H9 (cell line): ENCODE measurements at regions not wholly inside any gene's neighbourhood (a gene's known extent, or its start where the extent isn't known, plus 50 kb on each side); places are given as distances from the start of the nearest gene placed in this dataset.

Source experiments
- DNase-seq: peaks from one replicate; pipeline ENCODE4 v3.0.0-alpha.2; 2017
- H2AFZ ChIP-seq: one replicate; pipeline ENCODE4 v1.6.1; 2013; ENCODE audit warnings: mild to moderate bottlenecking, low read length, control low read depth, moderate library complexity
- H2AK5ac ChIP-seq: 2 replicates; pipeline ENCODE4 v1.6.1; 2013; ENCODE audit warnings: low read length, control low read depth, mixed read lengths; ENCODE audit not compliant: insufficient read length
- H2BK120ac ChIP-seq: one replicate; pipeline ENCODE4 v1.6.1; 2013; ENCODE audit warnings: low read depth, mild to moderate bottlenecking, low read length, control low read depth, inconsistent platforms; ENCODE audit not compliant: poor library complexity, severe bottlenecking
- H2BK12ac ChIP-seq: 2 replicates; pipeline ENCODE4 v1.6.1; 2013; ENCODE audit warnings: low read length, control low read depth, mixed read lengths, low read depth; ENCODE audit not compliant: insufficient read length
- H2BK15ac ChIP-seq: 2 replicates; pipeline ENCODE4 v1.6.1; 2013; ENCODE audit warnings: low read depth, low read length, control low read depth
- H2BK20ac ChIP-seq: one replicate; pipeline ENCODE4 v1.6.1; 2013; ENCODE audit warnings: low read depth, mild to moderate bottlenecking, low read length, control low read depth, inconsistent platforms; ENCODE audit not compliant: poor library complexity, severe bottlenecking
- H2BK5ac ChIP-seq: 2 replicates; pipeline ENCODE4 v1.6.1; 2013; ENCODE audit warnings: low read length, control low read depth, mixed read lengths; ENCODE audit not compliant: insufficient read length
- H3K14ac ChIP-seq: 2 replicates; pipeline ENCODE4 v1.6.1; 2013; ENCODE audit warnings: low read length, control low read depth; ENCODE audit not compliant: insufficient read depth
- H3K18ac ChIP-seq: 2 replicates; pipeline ENCODE4 v1.6.1; 2013; ENCODE audit warnings: low read depth, mild to moderate bottlenecking, mixed read lengths, low read length, control low read depth; ENCODE audit not compliant: insufficient read length
- H3K23ac ChIP-seq: 2 replicates; pipeline ENCODE4 v1.6.1; 2013; ENCODE audit warnings: low read length, control low read depth, mixed read lengths, low read depth; ENCODE audit not compliant: insufficient read length
- H3K23me2 ChIP-seq: 2 replicates; pipeline ENCODE4 v1.6.1; 2013; ENCODE audit warnings: low read depth, mild to moderate bottlenecking, mixed read lengths, low read length, control low read depth; ENCODE audit not compliant: insufficient read length, poor library complexity, severe bottlenecking
- H3K27ac ChIP-seq: 2 replicates; pipeline ENCODE4 v1.5.1; 2013; ENCODE audit warnings: low read length, control low read depth, mixed read lengths, low read depth; ENCODE audit not compliant: insufficient read length
- H3K27me3 ChIP-seq: 2 replicates; pipeline ENCODE4 v1.6.1; 2013; ENCODE audit warnings: low read length, control low read depth, inconsistent platforms; ENCODE audit not compliant: insufficient read depth
- H3K4ac ChIP-seq: 2 replicates; pipeline ENCODE4 v1.6.1; 2013; ENCODE audit warnings: low read depth, mild to moderate bottlenecking, control low read depth, inconsistent platforms, low read length, moderate library complexity
- H3K4me1 ChIP-seq: 2 replicates; pipeline ENCODE4 v1.6.1; 2013; ENCODE audit warnings: low read length, control low read depth, inconsistent platforms; ENCODE audit not compliant: insufficient read depth
- H3K4me2 ChIP-seq: 2 replicates; pipeline ENCODE4 v1.6.1; 2013; ENCODE audit warnings: low read length, control low read depth, mixed read lengths; ENCODE audit not compliant: insufficient read length, insufficient read depth
- H3K56ac ChIP-seq: 2 replicates; pipeline ENCODE4 v1.6.1; 2013; ENCODE audit warnings: low read depth, mild to moderate bottlenecking, mixed read lengths, low read length, control low read depth; ENCODE audit not compliant: insufficient read length
- H3K79me1 ChIP-seq: 2 replicates; pipeline ENCODE4 v1.6.1; 2013; ENCODE audit warnings: low read depth, mild to moderate bottlenecking, moderate library complexity, low read length, control low read depth, inconsistent platforms; ENCODE audit not compliant: insufficient read depth, poor library complexity, severe bottlenecking
- H3K79me2 ChIP-seq: 2 replicates; pipeline ENCODE4 v1.6.1; 2013; ENCODE audit warnings: low read length, control low read depth, inconsistent platforms; ENCODE audit not compliant: insufficient read depth
- H3K9ac ChIP-seq: 2 replicates; pipeline ENCODE4 v1.6.1; 2013; ENCODE audit warnings: low read length, control low read depth, mixed read lengths; ENCODE audit not compliant: insufficient read length; ENCODE audit errors: extremely low read depth
- H3K9me3 ChIP-seq: one replicate; pipeline ENCODE4 v1.6.1; 2013; ENCODE audit warnings: low read depth, low read length, inconsistent platforms; ENCODE audit not compliant: control insufficient read depth
- H3T11ph ChIP-seq: one replicate; pipeline ENCODE4 v1.6.1; 2013; ENCODE audit warnings: mild to moderate bottlenecking, low read length, control low read depth, inconsistent platforms
- H4K20me1 ChIP-seq: one replicate; pipeline ENCODE4 v1.6.1; 2013; ENCODE audit not compliant: control insufficient read depth, insufficient read length, insufficient read depth
- H4K5ac ChIP-seq: 2 replicates; pipeline ENCODE4 v1.6.1; 2013; ENCODE audit warnings: low read depth, mild to moderate bottlenecking, mixed read lengths, low read length, control low read depth; ENCODE audit not compliant: insufficient read length
- H4K8ac ChIP-seq: replicated peaks from 2 replicates; pipeline ENCODE4 v1.6.1; 2013; ENCODE audit warnings: low read length, control low read depth, mixed read lengths, low read depth; ENCODE audit not compliant: insufficient read length
- H4K91ac ChIP-seq: 2 replicates; pipeline ENCODE4 v1.6.1; 2013; ENCODE audit warnings: low read depth, mild to moderate bottlenecking, moderate library complexity, mixed read lengths, low read length, control low read depth; ENCODE audit not compliant: insufficient read length
- H3K27ac Mint-ChIP-seq, 3 experiments: 2 replicates in 2 of 3; 3 replicates in 1 of 3; pipeline ENCODE4 v1.8.0; 2020 to 2021; ENCODE audit warnings: mixed read lengths in 3 of 3, mild to moderate bottlenecking in 1 of 3, moderate library complexity in 1 of 3
- H3K27me3 Mint-ChIP-seq: 2 replicates; pipeline ENCODE4 v1.8.0; 2021; ENCODE audit warnings: low read depth, mild to moderate bottlenecking, moderate library complexity, mixed read lengths
- H3K36me3 Mint-ChIP-seq, 3 experiments: 2 replicates in 2 of 3; 3 replicates in 1 of 3; pipeline ENCODE4 v1.8.0; 2020 to 2021; ENCODE audit warnings: low read depth in 3 of 3, mixed read lengths in 3 of 3; ENCODE audit not compliant: insufficient read depth in 1 of 3
- H3K4me1 Mint-ChIP-seq, 2 experiments: 2 replicates each; pipeline ENCODE4 v1.8.0; 2020; ENCODE audit warnings: mixed read lengths in 2 of 2
- H3K4me3 Mint-ChIP-seq, 2 experiments: 2 replicates in 1 of 2; 3 replicates in 1 of 2; pipeline ENCODE4 v1.8.0; 2020 to 2021; ENCODE audit warnings: mild to moderate bottlenecking in 2 of 2, mixed read lengths in 2 of 2, moderate library complexity in 1 of 2
- H3K9me3 Mint-ChIP-seq, 2 experiments: 2 replicates in 1 of 2; 3 replicates in 1 of 2; pipeline ENCODE4 v1.8.0; 2020; ENCODE audit warnings: mild to moderate bottlenecking in 2 of 2, mixed read lengths in 2 of 2, moderate library complexity in 1 of 2
- CTCF ChIP-seq: fragments of 200-600 bp; sonication (generic); conservative IDR thresholded peaks from 3 replicates; pipeline ENCODE4 v1.8.0; 2021; ENCODE audit warnings: antibody characterized with exemption, mild to moderate bottlenecking
- WGBS: extraction: QIAGEN DNeasy Blood & Tissue Kit; methylation state at CpG from one replicate; pipeline ENCODE4 v1.1.7; 2013; ENCODE audit warnings: missing lambda C conversion rate, low lambda C conversion rate, mixed read lengths; ENCODE audit not compliant: insufficient read length; ENCODE audit errors: extremely low coverage; 5-methylcytosine and 5-hydroxymethylcytosine counted together

- Mint-ChIP-seq H3K4me1 (peaks cover 5 to 9% of the 10 kb centered on the region in 2 experiments; a peak in 2 of 4 replicates), H3K9me3 (no peaks in the 10 kb centered on the region), H3K27ac (no peak overlapping the region), H3K27me3 (no peaks in the 10 kb centered on the region), H3K36me3 (no peaks in the 10 kb centered on the region), H3K4me3 (no peak overlapping the region)
- Histone ChIP-seq H3K4me2 (no peak overlapping the region), H2BK20ac (no peak overlapping the region), H2BK15ac (no peak overlapping the region), H4K5ac (no peak overlapping the region), H2BK120ac (no peak overlapping the region), H3K56ac (no peak overlapping the region), H3K79me1 (no peaks in the 10 kb centered on the region), H2BK5ac (no peak overlapping the region), H3K9ac (no peak overlapping the region), H2BK12ac (no peak overlapping the region), H3K23ac (no peak overlapping the region), H3K4me1 (no peaks in the 10 kb centered on the region), H3K23me2 (no peaks in the 10 kb centered on the region), H4K8ac (no peak overlapping the region), H3K79me2 (no peaks in the 10 kb centered on the region), H2AFZ (no peak overlapping the region), H2AK5ac (no peak overlapping the region), H3K27ac (no peak overlapping the region), H4K20me1 (no peaks in the 10 kb centered on the region), H3K4ac (no peak overlapping the region), H3K27me3 (no peaks in the 10 kb centered on the region), H3K18ac (no peak overlapping the region), H3K14ac (no peak overlapping the region), H3K9me3 (no peaks in the 10 kb centered on the region), H3T11ph (no peak overlapping the region), H4K91ac (no peak overlapping the region)
- WGBS = no CpG with 5 or more reads among the region's 2 CpGs
- DNase-seq = no peak
- TF ChIP-seq CTCF = no peak
Observed at GRCh38 chr11:24157316-24157715, 339.5 kb upstream of the LUZP2 start.
